ENCODE measurements at regions not wholly inside any gene's neighbourhood (a gene's known extent, or its start where the extent isn't known, plus 50 kb on each side); places are given as distances from the start of the nearest gene placed in this dataset.

- no peak for TF ChIP-seq POLR2A (IDR thresholded peaks at IDR 0.05)
- TF ChIP-seq, protein P1, sequence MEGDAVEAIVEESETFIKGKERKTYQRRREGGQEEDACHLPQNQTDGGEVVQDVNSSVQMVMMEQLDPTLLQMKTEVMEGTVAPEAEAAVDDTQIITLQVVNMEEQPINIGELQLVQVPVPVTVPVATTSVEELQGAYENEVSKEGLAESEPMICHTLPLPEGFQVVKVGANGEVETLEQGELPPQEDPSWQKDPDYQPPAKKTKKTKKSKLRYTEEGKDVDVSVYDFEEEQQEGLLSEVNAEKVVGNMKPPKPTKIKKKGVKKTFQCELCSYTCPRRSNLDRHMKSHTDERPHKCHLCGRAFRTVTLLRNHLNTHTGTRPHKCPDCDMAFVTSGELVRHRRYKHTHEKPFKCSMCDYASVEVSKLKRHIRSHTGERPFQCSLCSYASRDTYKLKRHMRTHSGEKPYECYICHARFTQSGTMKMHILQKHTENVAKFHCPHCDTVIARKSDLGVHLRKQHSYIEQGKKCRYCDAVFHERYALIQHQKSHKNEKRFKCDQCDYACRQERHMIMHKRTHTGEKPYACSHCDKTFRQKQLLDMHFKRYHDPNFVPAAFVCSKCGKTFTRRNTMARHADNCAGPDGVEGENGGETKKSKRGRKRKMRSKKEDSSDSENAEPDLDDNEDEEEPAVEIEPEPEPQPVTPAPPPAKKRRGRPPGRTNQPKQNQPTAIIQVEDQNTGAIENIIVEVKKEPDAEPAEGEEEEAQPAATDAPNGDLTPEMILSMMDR (IDR thresholded peaks at IDR 0.05) = no peak
Measured at GRCh38 chr9:13367784-13368183, 88.3 kb upstream of the MPDZ start.

Data from gastroesophageal sphincter (tissue), 3 donors.